Ascending aorta (tissue), 2 donors: ENCODE measurements at regions not wholly inside any gene's neighbourhood (a gene's known extent, or its start where the extent isn't known, plus 50 kb on each side); places are given as distances from the start of the nearest gene placed in this dataset.

Experiments used
- DNase-seq, 2 donors: peaks; one replicate each; pipeline ENCODE4 v3.0.0-alpha.2; 2019; ENCODE audit warnings: low spot score in 2 of 2
- H3K27ac ChIP-seq, 2 donors: fragments of 200-600 bp; sonication (generic); one replicate each; pipeline ENCODE4 v1.5.1; 2016 to 2017; ENCODE audit warnings: mild to moderate bottlenecking in 1 of 2
- H3K27me3 ChIP-seq: fragments of 200-600 bp; sonication (generic); one replicate; pipeline ENCODE4 v1.5.1; 2017
- H3K36me3 ChIP-seq, 2 donors: fragments of 200-600 bp; sonication (generic); one replicate each; pipeline ENCODE4 v1.5.1; 2016
- H3K4me1 ChIP-seq, 2 donors: fragments of 200-600 bp; sonication (generic); one replicate each; pipeline ENCODE4 v1.5.1; 2016 to 2017; ENCODE audit warnings: mild to moderate bottlenecking in 1 of 2
- H3K4me3 ChIP-seq, 2 donors: fragments of 200-600 bp; sonication (generic); one replicate each; pipeline ENCODE4 v1.5.1; 2016 to 2017; ENCODE audit warnings: mild to moderate bottlenecking in 1 of 2
- H3K9me3 ChIP-seq, 2 donors: fragments of 200-600 bp; sonication (generic); one replicate each; pipeline ENCODE4 v1.5.1; 2016
- CTCF ChIP-seq, 3 experiments: fragments of 200-600 bp in 2 of 3; fragments of 450-650 bp in 1 of 3; sonication (generic) in 2 of 3; IDR thresholded peaks; one replicate each; pipeline ENCODE4 v1.5.1; 2016 to 2019; ENCODE audit warnings: antibody characterized with exemption in 3 of 3, mild to moderate bottlenecking in 1 of 3, moderate library complexity in 1 of 3
- intact Hi-C: fragments of 100-400 bp; cut with DNase I; formaldehyde crosslinking; loops from one replicate; pipeline ENCODE4 v1.15.1; 2023

- Histone ChIP-seq H3K4me3 (no peak overlapping the region), H3K9me3 (no peaks in the 10 kb centered on the region), H3K4me1 (no peaks in the 10 kb centered on the region), H3K27me3 (no peaks in the 10 kb centered on the region), H3K27ac (no peak overlapping the region), H3K36me3 (no peaks in the 10 kb centered on the region)
- no peak for DNase-seq
- TF ChIP-seq CTCF (IDR thresholded peaks at IDR 0.05): no peak
- intact Hi-C loops: no loop called here
Observed at GRCh38 chr5:84603568-84604185, 219.0 kb upstream of the EDIL3 start.

DNA sequence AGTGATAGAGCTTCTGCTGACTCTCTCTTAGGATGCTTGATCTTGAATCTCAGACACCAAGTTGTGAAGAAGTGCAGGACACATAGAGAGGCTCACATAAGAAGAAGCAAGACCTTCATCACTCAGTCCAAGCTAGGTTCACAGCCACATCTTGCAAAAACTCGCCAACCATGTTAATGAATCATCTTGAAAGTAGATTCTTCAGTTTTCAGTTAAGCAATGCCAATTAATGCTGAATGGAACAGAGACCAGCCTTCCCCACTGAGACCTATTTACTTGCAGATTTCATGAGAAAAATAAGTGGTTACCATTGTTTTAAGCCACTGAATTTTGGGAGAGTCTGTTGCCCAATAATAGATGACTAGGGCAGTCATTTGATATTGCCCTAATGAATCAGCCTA, 217.7 kb upstream of the EDIL3 start:
- no peak for DNase-seq
- TF ChIP-seq CTCF (IDR thresholded peaks at IDR 0.05): no peak
- intact Hi-C loops: no loop called here
- H3K9me3 ChIP-seq: no peaks in the 10 kb centered on the region
- H3K27me3 ChIP-seq: no peaks in the 10 kb centered on the region
- no peaks in the 10 kb centered on the region for H3K4me1 ChIP-seq
- H3K36me3 ChIP-seq: no peaks in the 10 kb centered on the region
- H3K4me3 ChIP-seq: no peak overlapping the region
- no peak overlapping the region for H3K27ac ChIP-seq

- Histone ChIP-seq H3K36me3 (no peaks in the 10 kb centered on the region), H3K27ac (no peak overlapping the region), H3K4me1 (no peaks in the 10 kb centered on the region), H3K27me3 (no peaks in the 10 kb centered on the region), H3K9me3 (no peaks in the 10 kb centered on the region), H3K4me3 (no peak overlapping the region)
- intact Hi-C loops: no loop called here
- no peak for TF ChIP-seq CTCF (IDR thresholded peaks at IDR 0.05)
- no peak for DNase-seq
Observed at GRCh38 chr5:84599964-84600363, 215.3 kb upstream of the EDIL3 start.

DNA sequence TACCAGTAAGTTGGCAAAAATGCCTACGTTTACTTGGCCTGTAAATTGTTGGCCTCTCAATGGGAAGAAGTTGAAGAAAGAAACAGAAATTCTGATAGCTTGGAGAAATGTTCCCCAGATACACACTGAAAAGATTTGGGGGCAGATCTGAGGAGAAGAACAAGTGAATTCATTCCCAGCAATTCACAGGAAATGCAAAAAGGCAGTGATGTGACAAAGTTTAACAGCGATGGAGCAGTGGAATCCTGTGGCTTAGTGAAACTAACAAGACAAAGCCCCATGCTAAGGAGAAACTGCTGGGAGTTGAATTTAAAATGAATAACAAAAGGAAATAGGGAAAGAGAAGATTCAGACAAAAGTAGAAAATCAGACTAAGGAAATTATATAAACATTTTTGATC, 213.2 kb upstream of the EDIL3 start:
- no peak overlapping the region for H3K27ac ChIP-seq

GRCh38 chr5:84590629-84591028, 205.9 kb upstream of the EDIL3 start:
- TF ChIP-seq CTCF (IDR thresholded peaks at IDR 0.05): no peak
- Histone ChIP-seq H3K4me1 (no peaks in the 10 kb centered on the region), H3K4me3 (no peak overlapping the region), H3K27me3 (no peaks in the 10 kb centered on the region), H3K9me3 (no peaks in the 10 kb centered on the region), H3K27ac (no peak overlapping the region), H3K36me3 (no peaks in the 10 kb centered on the region)
- intact Hi-C loops: no loop called here
- DNase-seq: no peak

More for the DNA sequence above, 213.2 kb upstream of the EDIL3 start:
- DNase-seq: no peak
- Histone ChIP-seq H3K27me3 (no peaks in the 10 kb centered on the region), H3K36me3 (no peaks in the 10 kb centered on the region), H3K4me1 (no peaks in the 10 kb centered on the region), H3K4me3 (no peak overlapping the region), H3K9me3 (no peaks in the 10 kb centered on the region)
- intact Hi-C loops: no loop called here
- TF ChIP-seq CTCF (IDR thresholded peaks at IDR 0.05): no peak

DNA sequence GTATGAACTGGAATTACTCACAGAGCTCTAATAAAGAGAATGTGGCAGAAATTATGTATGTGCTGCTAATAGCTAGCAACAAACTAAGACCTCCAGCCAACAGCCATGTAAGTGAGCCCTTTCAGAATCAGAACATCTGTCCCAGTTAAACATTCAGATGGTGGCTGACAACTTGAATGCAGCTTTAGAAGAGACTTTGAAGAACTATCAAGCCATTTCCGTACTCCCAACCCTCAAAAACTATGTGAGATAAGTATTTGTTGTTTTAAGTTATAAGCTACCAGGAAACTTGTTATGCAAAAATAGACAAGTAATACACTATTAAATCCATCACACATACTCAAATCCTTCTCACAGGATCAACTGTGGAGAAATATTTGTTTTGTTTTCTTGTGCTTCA, 205.2 kb upstream of the EDIL3 start:
- no peaks in the 10 kb centered on the region for H3K27me3 ChIP-seq
- no peak for DNase-seq
- intact Hi-C loops: no loop called here
- TF ChIP-seq CTCF (IDR thresholded peaks at IDR 0.05): no peak
- no peaks in the 10 kb centered on the region for H3K9me3 ChIP-seq
- H3K36me3 ChIP-seq: no peaks in the 10 kb centered on the region
- no peaks in the 10 kb centered on the region for H3K4me1 ChIP-seq
- H3K27ac ChIP-seq: no peak overlapping the region
- H3K4me3 ChIP-seq: no peak overlapping the region
